LNCAP (cell line): ENCODE measurements at regions not wholly inside any gene's neighbourhood (a gene's known extent, or its start where the extent isn't known, plus 50 kb on each side); places are given as distances from the start of the nearest gene placed in this dataset.

Experiments
- CTCF ChIP-seq: fragments of 450-650 bp; IDR thresholded peaks from 2 replicates; pipeline ENCODE4 v1.5.1; 2017; ENCODE audit warnings: mild to moderate bottlenecking

- no peak for TF ChIP-seq CTCF
These were observed 234.3 kb upstream of the FOLH1 start for GRCh38 chr11:49442669-49443068.

- TF ChIP-seq CTCF: no peak
These were observed 223.9 kb upstream of the FOLH1 start for GRCh38 chr11:49432242-49432848.

DNA sequence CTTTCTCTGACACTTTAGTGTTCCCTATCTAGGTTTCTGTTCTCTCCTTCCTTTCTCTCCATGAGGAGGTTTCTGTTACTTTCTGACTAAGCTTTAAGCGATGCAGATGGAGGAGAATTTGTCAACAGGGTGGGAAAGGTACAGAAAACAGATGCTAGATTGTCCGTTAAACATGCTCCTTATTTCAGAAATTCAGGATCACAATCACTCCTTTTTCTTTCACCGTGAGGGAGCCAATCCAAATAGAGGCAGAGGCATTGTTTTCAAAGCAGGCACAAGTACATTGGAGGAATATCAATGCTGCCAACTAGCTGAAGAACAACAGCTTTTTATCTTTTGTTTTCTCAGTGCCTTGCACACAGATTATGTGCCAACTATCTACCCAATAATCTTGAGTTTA is 215.7 kb upstream of the FOLH1 start:
- no peak for TF ChIP-seq CTCF

DNA sequence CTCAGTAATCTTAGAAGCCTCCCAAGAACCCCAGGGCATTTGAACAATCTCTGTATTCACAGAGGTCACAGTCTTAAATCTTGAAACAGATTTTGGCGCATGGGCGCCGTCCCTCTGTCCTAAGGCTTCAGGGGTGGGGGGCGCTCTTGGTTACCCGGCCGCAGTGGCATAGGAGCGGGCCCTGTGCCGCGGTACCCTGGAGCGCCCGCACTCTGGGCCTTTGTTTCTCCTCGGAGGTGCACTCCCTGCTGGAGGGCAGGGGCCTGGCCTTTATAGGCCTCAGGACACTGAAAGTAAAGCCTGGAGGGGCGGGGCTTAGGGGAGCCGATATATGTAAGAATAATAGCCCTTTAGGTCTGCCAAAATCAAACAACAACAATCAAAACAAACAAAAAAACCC is 197.3 kb upstream of the FOLH1 start:
- no peak for TF ChIP-seq CTCF

- TF ChIP-seq CTCF: no peak
These were observed 169.6 kb upstream of the FOLH1 start for GRCh38 chr11:49377978-49378377.

DNA sequence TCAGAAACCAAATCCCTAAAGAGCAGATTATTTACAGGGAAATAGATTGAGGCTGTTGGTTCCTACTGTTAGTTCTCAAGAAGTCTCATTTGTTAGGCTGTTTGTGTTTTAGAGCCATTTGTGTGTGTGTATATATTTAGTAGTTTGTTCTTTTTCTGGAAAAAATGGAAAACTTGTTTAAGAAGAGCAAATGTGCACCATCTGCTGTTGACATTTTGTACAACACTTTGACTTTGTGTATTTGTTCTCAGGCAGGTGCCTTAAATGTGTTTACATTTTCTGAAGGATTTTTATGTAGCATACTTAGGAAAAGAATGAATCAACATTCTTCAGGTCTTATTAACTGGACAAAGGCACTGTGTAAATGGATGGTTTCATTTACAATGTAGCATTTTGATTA is 163.7 kb upstream of the FOLH1 start:
- peak; percentile 47; the same call in 1 of the 2 replicates for TF ChIP-seq CTCF

DNA sequence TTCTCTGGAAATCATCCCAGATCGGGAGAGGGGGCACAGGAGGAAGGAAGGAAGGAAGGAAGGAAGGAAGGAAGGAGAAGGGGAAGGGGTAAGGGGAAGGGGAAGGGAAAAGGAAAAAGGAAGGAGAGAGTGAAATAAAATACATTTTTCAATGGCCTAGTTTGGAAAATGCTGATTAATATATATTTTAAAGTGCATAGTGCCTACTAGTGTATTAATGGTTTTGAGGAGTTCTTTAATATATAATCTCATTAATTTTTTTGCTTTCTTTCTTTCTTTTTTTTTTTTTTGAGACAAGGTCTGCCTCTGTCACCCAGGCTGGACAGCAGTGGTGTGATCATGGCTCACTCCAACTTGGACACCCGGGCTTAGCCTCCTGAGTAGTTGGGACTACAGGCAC is 107.8 kb upstream of the FOLH1 start:
- no peak for TF ChIP-seq CTCF

DNA sequence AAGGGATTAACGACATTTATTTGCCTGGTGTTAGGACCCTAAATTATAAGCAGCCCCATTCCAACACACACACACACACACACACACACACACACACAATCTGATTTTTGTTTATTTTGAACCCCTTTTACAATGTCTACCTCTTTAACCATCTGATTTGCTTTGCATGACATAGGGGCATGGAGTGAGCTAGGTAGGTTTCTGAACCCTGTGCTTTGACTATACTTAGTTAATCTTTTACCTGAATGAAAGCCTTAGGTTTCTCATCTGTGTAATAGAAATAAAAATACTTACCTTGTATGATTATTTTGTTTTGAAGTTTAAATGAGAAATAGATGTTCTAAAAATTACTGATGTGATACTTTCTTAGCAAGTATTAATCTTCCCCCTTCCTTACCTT is 94.7 kb upstream of the FOLH1 start:
- no peak for TF ChIP-seq CTCF
